ENCODE measurements at regions not wholly inside any gene's neighbourhood (a gene's known extent, or its start where the extent isn't known, plus 50 kb on each side); places are given as distances from the start of the nearest gene placed in this dataset.

- no peaks in the 10 kb centered on the region for H3K4me1 ChIP-seq (ENCODE audit: low read length)
- no peaks in the 10 kb centered on the region for H4K20me1 ChIP-seq (ENCODE audit: insufficient read depth, low read length)
- H3K79me2 ChIP-seq (ENCODE audit: low read length) = no peaks in the 10 kb centered on the region
- H3K9ac ChIP-seq (ENCODE audit: low read length) = no peak overlapping the region
- no peaks in the 10 kb centered on the region for H3K9me3 ChIP-seq (ENCODE audit: insufficient read depth, low read length)
- H3K4me2 ChIP-seq (ENCODE audit: low read length) = no peak overlapping the region
- H3K4me3 ChIP-seq (ENCODE audit: low read length) = no peak overlapping the region
- TF ChIP-seq EZH2phosphoT487 (IDR thresholded peaks at IDR 0.05; ENCODE audit: low read depth) = no peak
- TF ChIP-seq, protein P1, sequence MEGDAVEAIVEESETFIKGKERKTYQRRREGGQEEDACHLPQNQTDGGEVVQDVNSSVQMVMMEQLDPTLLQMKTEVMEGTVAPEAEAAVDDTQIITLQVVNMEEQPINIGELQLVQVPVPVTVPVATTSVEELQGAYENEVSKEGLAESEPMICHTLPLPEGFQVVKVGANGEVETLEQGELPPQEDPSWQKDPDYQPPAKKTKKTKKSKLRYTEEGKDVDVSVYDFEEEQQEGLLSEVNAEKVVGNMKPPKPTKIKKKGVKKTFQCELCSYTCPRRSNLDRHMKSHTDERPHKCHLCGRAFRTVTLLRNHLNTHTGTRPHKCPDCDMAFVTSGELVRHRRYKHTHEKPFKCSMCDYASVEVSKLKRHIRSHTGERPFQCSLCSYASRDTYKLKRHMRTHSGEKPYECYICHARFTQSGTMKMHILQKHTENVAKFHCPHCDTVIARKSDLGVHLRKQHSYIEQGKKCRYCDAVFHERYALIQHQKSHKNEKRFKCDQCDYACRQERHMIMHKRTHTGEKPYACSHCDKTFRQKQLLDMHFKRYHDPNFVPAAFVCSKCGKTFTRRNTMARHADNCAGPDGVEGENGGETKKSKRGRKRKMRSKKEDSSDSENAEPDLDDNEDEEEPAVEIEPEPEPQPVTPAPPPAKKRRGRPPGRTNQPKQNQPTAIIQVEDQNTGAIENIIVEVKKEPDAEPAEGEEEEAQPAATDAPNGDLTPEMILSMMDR (IDR thresholded peaks at IDR 0.05; ENCODE audit: low read depth, low read length) = no peak
- no peak overlapping the region for H3K27ac ChIP-seq (ENCODE audit: low read length)
- no peaks in the 10 kb centered on the region for H3K36me3 ChIP-seq (replicated peaks; ENCODE audit: low read depth, low read length)
- 0 out of 2 replicates have a peak, but pooled peaks cover 10% of the 10 kb centered on the region for H3K27me3 ChIP-seq (ENCODE audit: low read depth, low read length)
- H2AFZ ChIP-seq (ENCODE audit: low read depth, low read length) = no peak overlapping the region
Measured at GRCh38 chr20:6232436-6232835, 109.6 kb upstream of the FERMT1 start.

DNA sequence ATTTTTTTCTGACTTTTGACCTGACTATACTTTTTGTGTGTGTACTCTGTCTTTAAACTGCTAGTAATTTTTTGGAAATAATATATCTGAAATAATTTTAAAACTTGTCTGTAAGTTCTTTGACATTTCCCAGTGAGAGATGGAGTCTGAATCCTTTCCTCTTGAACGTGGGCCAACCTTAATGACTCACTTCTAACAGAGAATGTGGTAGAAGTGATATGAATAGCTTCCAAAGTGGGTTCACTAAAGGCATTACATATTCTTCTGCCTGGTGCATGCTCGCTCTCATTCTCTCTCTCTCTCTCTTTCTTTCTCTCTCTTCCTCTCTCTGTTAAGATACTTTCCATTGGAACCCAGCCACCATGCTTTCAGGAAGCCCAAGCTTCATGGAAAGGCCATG is 108.7 kb upstream of the FERMT1 start:
- Histone ChIP-seq H3K79me2 (ENCODE audit: low read length) (no peaks in the 10 kb centered on the region), H2AFZ (ENCODE audit: low read depth, low read length) (no peak overlapping the region), H3K27ac (ENCODE audit: low read length) (no peak overlapping the region), H3K4me1 (ENCODE audit: low read length) (no peaks in the 10 kb centered on the region), H3K4me3 (ENCODE audit: low read length) (no peak overlapping the region), H4K20me1 (ENCODE audit: insufficient read depth, low read length) (no peaks in the 10 kb centered on the region), H3K36me3 (replicated peaks; ENCODE audit: low read depth, low read length) (no peaks in the 10 kb centered on the region), H3K4me2 (ENCODE audit: low read length) (no peak overlapping the region), H3K9ac (ENCODE audit: low read length) (no peak overlapping the region), H3K27me3 (ENCODE audit: low read depth, low read length) (0 out of 2 replicates have a peak, but pooled peaks cover 10% of the 10 kb centered on the region), H3K9me3 (ENCODE audit: insufficient read depth, low read length) (no peaks in the 10 kb centered on the region)
- no peak for TF ChIP-seq EZH2phosphoT487 (IDR thresholded peaks at IDR 0.05; ENCODE audit: low read depth)
- TF ChIP-seq, protein P1 (IDR thresholded peaks at IDR 0.05; ENCODE audit: low read depth, low read length) = no peak

DNA sequence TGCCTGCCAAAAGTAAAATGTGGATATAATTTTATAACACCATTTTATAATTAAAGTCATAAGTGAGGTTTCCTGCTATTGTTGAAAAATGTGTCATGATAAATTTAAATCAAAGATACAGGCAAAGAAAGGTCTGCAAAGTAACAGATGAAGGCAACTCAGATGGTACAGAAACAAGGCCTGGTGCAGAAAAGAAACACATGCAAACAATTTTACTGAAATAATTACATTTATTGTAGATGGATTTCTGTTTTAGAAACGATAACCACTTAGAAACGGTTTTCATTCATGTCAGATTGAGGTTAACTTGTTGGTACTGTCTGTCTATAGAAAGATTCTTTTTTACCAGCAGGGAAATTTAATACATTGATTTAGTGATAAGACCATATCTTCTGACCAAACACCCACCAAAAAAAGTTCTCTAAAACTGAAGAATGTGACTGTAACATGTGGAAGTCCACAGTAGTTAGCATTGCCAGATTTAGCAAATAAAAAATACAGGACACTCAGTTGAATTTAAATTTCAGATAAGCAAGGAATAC is 105.5 kb upstream of the FERMT1 start:
- TF ChIP-seq, protein P1 (IDR thresholded peaks at IDR 0.05; ENCODE audit: low read depth, low read length) = no peak
- no peak for TF ChIP-seq EZH2phosphoT487 (IDR thresholded peaks at IDR 0.05; ENCODE audit: low read depth)
- Histone ChIP-seq H3K4me3 (ENCODE audit: low read length) (no peak overlapping the region), H3K9me3 (ENCODE audit: insufficient read depth, low read length) (no peaks in the 10 kb centered on the region), H4K20me1 (ENCODE audit: insufficient read depth, low read length) (no peaks in the 10 kb centered on the region), H3K4me2 (ENCODE audit: low read length) (no peak overlapping the region), H3K27ac (ENCODE audit: low read length) (no peak overlapping the region), H3K4me1 (ENCODE audit: low read length) (no peaks in the 10 kb centered on the region), H3K27me3 (ENCODE audit: low read depth, low read length) (no peaks in the 10 kb centered on the region), H3K36me3 (replicated peaks; ENCODE audit: low read depth, low read length) (no peaks in the 10 kb centered on the region), H3K79me2 (ENCODE audit: low read length) (no peaks in the 10 kb centered on the region), H2AFZ (ENCODE audit: low read depth, low read length) (no peak overlapping the region), H3K9ac (ENCODE audit: low read length) (no peak overlapping the region)

- H2AFZ ChIP-seq (ENCODE audit: low read depth, low read length) = no peak overlapping the region
- H3K9me3 ChIP-seq (ENCODE audit: insufficient read depth, low read length) = no peaks in the 10 kb centered on the region
- H3K4me2 ChIP-seq (ENCODE audit: low read length) = no peak overlapping the region
Measured at GRCh38 chr20:6213311-6213710, 90.5 kb upstream of the FERMT1 start.

More at GRCh38 chr20:6213311-6213710, 90.5 kb upstream of the FERMT1 start:
- no peaks in the 10 kb centered on the region for H3K79me2 ChIP-seq (ENCODE audit: low read length)
- no peaks in the 10 kb centered on the region for H3K4me1 ChIP-seq (ENCODE audit: low read length)
- no peak overlapping the region for H3K9ac ChIP-seq (ENCODE audit: low read length)
- no peak for TF ChIP-seq EZH2phosphoT487 (IDR thresholded peaks at IDR 0.05; ENCODE audit: low read depth)
- TF ChIP-seq, protein P1 (IDR thresholded peaks at IDR 0.05; ENCODE audit: low read depth, low read length) = no peak
- no peaks in the 10 kb centered on the region for H3K27me3 ChIP-seq (ENCODE audit: low read depth, low read length)
- no peak overlapping the region for H3K4me3 ChIP-seq (ENCODE audit: low read length)
- no peaks in the 10 kb centered on the region for H3K36me3 ChIP-seq (replicated peaks; ENCODE audit: low read depth, low read length)
- H3K27ac ChIP-seq (ENCODE audit: low read length) = no peak overlapping the region
- no peaks in the 10 kb centered on the region for H4K20me1 ChIP-seq (ENCODE audit: insufficient read depth, low read length)
